22Rv1 (cell line): ENCODE measurements at regions not wholly inside any gene's neighbourhood (a gene's known extent, or its start where the extent isn't known, plus 50 kb on each side); places are given as distances from the start of the nearest gene placed in this dataset.

ENCODE experiments used
- ZFX ChIP-seq: fragments of 450-650 bp; IDR thresholded peaks from 2 replicates; pipeline ENCODE4 v1.6.1; 2017; ENCODE audit warnings: antibody characterized with exemption, borderline replicate concordance
- TF ChIP-seq, protein P1 (sequence below): fragments of 450-650 bp; IDR thresholded peaks from 2 replicates; pipeline ENCODE4 v1.5.1; 2017; ENCODE audit warnings: mild to moderate bottlenecking

DNA sequence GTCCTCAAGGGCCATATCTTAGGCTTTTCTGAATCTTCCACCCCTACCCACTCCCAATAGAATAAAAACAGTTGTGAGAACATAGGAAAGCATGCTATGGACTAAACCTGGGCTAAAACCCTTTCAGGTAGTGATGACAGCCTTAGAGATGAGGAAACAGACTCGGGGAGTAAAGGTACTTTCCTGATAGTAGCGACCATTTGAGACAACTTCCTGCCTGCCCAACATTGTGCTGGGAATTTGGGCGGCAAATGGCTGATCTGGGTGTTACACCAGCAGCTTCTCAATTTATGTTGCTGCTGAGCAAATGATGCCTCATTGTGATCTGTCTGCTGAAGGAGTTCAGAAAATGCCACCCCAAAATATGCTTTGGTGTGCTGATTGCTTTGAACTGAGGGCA is 66.6 kb downstream of the TMEM17 start:
- TF ChIP-seq, protein P1, sequence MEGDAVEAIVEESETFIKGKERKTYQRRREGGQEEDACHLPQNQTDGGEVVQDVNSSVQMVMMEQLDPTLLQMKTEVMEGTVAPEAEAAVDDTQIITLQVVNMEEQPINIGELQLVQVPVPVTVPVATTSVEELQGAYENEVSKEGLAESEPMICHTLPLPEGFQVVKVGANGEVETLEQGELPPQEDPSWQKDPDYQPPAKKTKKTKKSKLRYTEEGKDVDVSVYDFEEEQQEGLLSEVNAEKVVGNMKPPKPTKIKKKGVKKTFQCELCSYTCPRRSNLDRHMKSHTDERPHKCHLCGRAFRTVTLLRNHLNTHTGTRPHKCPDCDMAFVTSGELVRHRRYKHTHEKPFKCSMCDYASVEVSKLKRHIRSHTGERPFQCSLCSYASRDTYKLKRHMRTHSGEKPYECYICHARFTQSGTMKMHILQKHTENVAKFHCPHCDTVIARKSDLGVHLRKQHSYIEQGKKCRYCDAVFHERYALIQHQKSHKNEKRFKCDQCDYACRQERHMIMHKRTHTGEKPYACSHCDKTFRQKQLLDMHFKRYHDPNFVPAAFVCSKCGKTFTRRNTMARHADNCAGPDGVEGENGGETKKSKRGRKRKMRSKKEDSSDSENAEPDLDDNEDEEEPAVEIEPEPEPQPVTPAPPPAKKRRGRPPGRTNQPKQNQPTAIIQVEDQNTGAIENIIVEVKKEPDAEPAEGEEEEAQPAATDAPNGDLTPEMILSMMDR, result no peak
- no peak for TF ChIP-seq ZFX
